Globus pallidus (tissue), 1 donor: ENCODE measurements at regions not wholly inside any gene's neighbourhood (a gene's known extent, or its start where the extent isn't known, plus 50 kb on each side); places are given as distances from the start of the nearest gene placed in this dataset.

ENCODE experiments used
- DNase-seq: peaks from one replicate; pipeline ENCODE4 v3.0.0-alpha.2; 2015; ENCODE audit warnings: low spot score

DNA sequence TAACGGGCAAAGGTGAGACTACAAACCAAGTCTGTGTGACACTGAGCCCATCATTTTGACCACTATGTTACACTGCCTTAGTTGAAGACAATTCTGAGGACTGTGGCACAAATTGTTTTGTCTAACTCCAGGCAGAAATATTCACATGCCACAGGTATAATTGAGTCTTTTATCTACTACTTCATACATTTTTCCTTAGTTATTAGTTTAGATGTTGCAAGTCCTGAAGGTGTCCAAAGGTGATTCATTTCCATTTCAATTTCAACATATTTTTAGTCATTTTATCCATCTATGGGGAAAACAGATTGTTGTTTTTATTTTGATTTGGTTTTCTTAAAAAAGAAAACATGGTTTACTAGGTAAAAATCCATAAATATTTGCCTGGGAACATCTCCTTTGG is 341.7 kb upstream of the SMIM31 start:
- DNase-seq = no peak

GRCh38 chr4:164413743-164414142 is 340.2 kb upstream of the SMIM31 start:
- DNase-seq = no peak

DNA sequence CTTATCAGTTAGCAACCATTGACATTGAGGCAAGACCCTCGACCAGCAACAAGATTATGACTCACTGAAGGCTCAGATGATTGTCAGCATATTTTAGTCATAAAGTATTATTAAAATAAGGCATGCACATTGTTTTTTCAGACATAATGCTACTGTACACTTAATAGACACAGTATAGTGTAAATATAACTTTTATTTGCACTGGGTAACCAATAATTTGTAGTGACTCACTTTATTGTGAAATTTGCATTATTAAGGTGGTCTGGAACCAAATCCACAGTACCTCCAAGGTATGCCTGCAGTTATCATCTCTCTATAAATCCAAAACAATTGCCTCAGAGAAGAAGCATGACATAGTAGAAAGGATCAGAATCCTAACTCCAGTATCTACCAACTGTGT is 330.1 kb upstream of the SMIM31 start:
- no peak for DNase-seq

DNA sequence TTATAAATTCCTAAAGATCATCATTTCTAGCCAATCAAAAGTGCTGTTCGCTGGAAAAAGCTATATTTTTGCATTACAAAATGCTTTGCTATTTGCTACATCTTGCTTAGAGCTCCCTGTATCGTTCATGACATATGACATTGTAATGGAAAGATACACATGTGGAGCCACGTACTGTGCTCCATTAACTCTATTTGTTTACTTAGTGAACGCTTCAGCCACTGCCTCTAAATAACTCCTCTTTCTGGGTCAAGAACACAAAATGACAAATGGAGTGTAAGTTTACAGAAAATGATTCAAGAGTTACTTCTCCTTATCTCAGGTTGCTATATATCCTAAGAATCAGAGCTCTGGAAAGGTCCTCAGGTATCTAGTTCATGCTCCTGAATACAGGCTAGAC is 329.1 kb upstream of the SMIM31 start:
- no peak for DNase-seq

DNA sequence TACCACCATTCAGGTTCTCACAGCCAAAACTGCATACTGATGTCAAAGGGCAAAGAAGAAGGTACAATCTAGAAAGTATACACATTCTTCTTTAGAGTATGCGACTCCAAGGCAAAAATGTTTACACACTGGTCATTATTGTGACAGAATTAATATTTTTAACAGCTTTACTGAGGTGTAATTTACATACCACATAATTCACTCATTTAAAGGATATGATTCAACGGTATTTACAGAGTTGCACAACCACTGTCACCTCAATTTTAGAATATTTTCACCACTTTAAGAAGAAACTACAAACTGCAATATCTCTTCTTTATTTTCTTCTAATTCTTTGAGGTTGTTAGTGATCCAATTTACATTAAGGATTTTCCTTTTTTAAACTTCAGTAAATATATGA is 325.4 kb upstream of the SMIM31 start:
- DNase-seq = no peak

GRCh38 chr4:164438321-164438720 is 315.6 kb upstream of the SMIM31 start:
- DNase-seq = no peak

DNA sequence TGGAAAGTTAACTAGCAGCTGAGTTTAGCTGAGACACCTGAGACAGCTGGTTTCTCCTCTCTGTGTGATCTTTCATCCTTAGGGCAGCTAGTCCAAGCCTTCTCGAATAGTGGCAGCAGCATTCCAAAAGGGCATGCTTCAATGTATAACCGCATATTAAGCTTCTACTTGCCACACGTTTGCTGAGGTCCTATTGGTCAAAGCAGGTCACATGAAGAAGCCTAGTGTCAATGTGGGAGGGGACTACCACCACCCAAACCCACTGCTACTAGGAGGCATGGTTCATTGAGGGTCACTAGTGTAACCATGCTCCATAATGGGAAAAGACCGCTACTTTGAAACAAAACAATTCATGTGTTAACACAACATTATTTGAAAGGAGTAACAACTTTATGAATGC is 314.9 kb upstream of the SMIM31 start:
- no peak for DNase-seq

DNA sequence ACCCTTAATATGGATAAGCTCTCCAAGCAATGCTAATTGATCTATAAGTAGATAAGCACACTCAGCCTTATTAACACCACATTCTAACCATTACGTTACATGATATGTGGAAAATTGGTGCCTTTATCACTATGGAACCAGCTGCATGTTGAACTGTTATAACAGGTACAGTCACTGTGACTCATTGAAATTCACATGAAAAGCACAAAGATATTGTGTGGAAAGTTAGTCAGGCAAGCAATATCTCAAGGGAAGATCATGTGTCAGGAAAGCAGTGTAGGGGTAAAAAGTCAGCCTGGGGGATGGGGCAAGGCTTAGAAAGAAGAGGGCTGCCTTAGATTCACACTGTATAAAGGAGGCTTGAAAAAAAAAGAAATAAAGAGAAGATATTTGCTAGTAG is 313.7 kb upstream of the SMIM31 start:
- no peak for DNase-seq

GRCh38 chr4:164441109-164441508 is 312.8 kb upstream of the SMIM31 start:
- DNase-seq = no peak

DNA sequence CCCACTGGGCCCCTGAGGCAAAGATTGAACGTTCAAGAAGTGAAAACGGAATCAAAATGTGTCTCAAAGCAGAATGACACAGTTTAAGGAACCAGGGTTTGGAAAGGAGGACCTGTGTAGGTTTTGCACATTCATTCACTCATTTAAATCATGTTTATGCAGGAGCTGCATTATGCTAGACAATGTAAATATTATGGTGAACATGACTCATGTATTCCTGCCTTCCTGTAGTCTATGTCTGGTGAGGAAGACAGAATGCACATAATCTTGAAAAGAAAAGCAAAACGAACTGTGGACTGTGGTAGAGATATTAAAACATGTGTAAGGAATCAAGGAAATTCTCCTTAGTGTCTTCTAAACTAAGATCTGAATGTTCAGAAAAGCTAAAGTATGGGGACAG is 311.8 kb upstream of the SMIM31 start:
- DNase-seq = no peak

GRCh38 chr4:164446516-164446915 is 307.4 kb upstream of the SMIM31 start:
- DNase-seq = no peak

- DNase-seq = no peak
Observed at GRCh38 chr4:164461901-164462300, 292.0 kb upstream of the SMIM31 start.

DNA sequence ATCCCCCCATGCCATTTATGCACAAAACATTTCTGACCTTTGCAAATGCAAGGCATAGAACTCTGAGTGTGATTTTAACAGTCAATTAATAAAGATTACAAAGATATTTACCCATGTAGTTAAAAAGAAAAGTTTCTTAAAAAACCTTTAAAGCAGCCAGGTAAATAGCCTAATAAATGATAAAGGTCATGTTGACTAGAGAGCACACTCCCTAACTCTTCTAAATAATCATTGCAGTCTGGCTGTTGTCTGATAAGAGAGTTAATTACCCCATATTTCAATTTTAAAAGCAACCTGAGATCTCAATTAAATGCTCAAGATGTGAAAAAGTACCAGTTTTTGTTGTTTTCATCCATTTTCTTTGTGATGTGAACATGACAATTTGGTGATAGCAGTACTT is 291.5 kb upstream of the SMIM31 start:
- DNase-seq = no peak

GRCh38 chr4:164464313-164464712 is 289.6 kb upstream of the SMIM31 start:
- DNase-seq = no peak

DNA sequence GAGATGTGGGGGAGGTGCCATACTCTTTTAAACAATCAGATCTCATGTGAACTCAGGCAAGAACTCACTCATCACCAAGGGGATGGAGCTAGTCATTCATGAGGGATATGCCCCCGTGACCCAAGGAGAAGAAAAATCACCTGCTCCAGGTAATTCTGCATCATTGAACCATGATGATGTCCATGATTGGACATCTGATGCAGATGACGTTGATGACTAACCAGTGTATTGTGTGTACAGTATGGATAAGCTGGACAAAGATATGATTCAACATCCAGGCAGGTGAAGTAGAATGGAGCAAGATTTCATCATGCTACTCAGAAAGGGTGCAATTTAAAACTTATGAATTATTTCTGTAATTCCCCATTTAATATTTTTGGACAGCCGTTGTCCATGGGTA is 286.4 kb upstream of the SMIM31 start:
- no peak for DNase-seq

DNA sequence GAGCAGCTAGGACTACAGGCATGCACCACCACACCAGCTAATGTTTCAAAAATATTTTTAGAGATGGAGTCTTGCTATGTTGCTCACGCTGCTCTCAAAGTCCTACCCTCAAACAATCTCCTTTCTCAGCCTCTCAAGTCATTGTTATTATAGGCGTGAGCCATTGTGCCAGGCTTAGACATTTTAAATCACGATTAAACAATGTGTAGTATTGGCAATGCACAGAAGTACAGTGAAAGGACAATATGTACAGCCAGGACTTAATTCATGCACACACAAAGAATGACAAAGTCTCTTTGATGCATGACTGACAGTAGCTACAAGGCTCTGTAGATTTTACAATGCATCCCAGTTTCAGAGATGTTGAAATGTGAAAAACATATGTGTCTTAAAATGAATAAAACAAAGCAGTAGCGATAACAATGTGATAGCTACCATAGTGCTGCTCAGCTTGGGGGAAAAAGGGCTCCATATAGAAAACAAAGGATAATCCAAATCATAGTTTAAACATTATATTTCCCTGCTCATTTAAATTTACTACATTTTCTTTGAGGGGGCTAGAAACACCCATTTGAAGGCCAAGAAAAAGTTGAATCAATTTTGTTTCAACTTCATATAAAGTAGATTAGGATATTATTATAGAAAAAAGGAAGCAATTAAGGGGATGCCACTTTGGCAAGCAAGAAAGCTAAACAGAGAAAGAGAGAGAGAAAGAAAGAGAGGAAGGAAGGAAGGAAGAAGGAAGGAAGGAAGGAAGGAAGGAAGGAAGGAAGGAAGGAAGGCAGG is 272.4 kb upstream of the SMIM31 start:
- DNase-seq = no peak

GRCh38 chr4:164482092-164482404 is 271.9 kb upstream of the SMIM31 start:
- DNase-seq = no peak

DNA sequence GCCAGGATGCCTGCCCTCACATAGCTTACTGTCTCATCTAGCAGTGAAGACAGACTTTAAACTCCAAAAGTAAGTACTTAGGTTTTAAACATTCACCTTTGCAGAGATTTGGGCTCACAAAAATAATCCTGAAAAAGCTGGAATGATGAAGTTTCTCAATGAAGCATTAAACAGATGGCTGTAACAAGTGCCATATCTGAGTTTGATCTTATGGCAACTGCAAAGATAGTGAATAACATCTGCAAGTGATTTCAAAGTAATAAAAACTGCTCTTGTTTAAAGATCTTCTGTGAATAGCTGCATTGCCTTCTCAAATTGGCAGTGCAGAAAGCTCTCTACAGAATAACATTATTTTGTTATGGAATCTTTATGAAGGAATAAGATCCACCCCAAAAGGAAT is 271.2 kb upstream of the SMIM31 start:
- no peak for DNase-seq

DNA sequence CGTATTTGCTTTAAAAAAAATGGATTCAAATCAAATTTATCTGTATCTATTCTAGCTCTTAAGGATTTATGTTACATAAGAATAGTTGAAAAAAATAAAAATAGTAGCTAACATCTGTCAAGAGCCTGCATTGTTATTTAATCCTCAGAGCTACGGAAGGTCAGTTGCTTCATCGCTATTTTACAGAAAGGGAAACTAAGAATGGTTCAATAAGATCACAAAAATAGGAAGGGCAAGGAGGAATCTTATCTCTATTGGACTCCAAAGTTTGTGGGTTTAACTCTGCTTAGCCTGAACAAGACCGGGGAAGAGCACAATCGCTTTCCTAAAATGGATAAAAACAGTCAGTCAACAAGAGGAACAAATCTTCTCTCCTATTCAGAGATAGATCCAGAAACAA is 270.2 kb upstream of the SMIM31 start:
- DNase-seq = no peak

- no peak for DNase-seq
Observed at GRCh38 chr4:164484551-164484950, 269.4 kb upstream of the SMIM31 start.

DNA sequence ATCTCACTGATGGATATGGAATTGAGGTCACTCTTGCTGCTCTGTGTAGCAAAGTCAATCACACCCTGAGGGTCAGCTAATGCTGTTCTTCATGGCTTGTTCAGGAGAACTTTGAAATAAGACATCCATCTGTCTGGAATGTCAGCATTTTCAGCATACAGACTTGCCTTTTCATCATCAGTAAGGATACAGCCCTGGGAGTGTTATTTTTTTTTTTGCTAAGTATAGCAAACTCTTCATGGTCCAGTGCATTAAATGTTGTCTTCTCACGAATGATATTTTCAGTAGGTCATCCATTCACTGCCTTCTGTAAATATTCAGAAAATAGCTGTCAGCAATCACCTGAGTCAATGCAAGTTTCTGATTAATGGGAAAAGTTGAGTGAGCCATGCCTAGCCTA is 268.8 kb upstream of the SMIM31 start:
- DNase-seq = no peak

- no peak for DNase-seq
Observed at GRCh38 chr4:164488114-164488513, 265.8 kb upstream of the SMIM31 start.

DNA sequence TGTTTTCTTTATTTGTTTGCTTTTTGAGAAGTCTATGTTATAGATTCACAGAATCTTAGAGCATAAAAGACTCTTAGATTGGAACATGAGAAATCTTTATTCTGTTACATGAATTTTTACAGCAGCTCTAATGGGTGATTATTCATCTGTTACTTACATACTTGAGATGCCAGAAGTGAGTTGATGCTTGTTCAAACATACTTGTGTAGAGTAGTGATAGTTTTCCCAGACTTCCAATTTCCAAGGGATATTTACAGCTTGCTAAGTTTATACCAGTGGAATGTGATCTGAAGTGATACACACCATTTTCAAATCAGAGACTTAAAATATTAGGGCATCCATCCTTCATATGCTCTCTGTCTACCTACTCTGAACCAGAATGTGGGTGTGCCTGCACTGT is 252.9 kb upstream of the SMIM31 start:
- no peak for DNase-seq

GRCh38 chr4:164503874-164504273 is 250.1 kb upstream of the SMIM31 start:
- DNase-seq = no peak

DNA sequence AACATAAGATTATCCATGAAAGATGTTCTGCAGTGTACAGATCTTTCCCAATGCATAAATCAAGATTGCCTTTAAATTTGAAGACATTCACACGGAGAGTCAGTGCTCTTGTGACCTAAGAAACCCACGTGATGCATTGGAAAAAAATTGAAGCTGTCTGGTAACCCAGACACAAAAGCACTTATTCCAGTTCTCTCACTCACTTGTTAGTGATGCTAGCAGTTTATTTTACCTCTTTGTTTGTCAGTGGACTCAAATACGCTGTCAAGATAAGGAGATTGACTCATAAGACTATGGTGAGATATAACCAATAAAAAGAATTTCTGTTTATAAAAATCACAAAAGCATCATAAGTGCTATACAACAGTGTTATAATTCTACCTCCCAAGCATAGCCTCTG is 245.8 kb upstream of the SMIM31 start:
- no peak for DNase-seq
